ENCODE measurements at regions not wholly inside any gene's neighbourhood (a gene's known extent, or its start where the extent isn't known, plus 50 kb on each side); places are given as distances from the start of the nearest gene placed in this dataset.

GRCh38 chr14:105903971-105904370, 377.6 kb downstream of the TMEM121 start:
- TF ChIP-seq POLR2AphosphoS5 (IDR thresholded peaks at IDR 0.05; ENCODE audit: borderline replicate concordance, low read depth, low read length), result no peak
- TF ChIP-seq EZH2 (IDR thresholded peaks at IDR 0.05), result no peak
- no peak for TF ChIP-seq FOXP2 (optimal IDR thresholded peaks at IDR 0.05; ENCODE audit: control extremely low read depth, extremely low read length, insufficient read depth)

Measured in SK-N-MC (cell line).